Testis (tissue), 2 donors: ENCODE measurements at regions not wholly inside any gene's neighbourhood (a gene's known extent, or its start where the extent isn't known, plus 50 kb on each side); places are given as distances from the start of the nearest gene placed in this dataset.
"Not testable (repeated sequence)": the region's sequence is repeated elsewhere in the genome, so short reads cannot be mapped to it uniquely, and the experiment has no call there.

ENCODE experiments used
- DNase-seq: peaks from one replicate; pipeline ENCODE4 v3.0.0-alpha.2; 2019
- H3K27ac ChIP-seq, 2 donors: fragments of 200-600 bp; sonication (generic); one replicate each; pipeline ENCODE4 v1.5.1; 2019
- H3K27me3 ChIP-seq: fragments of 200-600 bp; sonication (generic); one replicate; pipeline ENCODE4 v1.5.1; 2019
- H3K36me3 ChIP-seq: fragments of 200-600 bp; sonication (generic); one replicate; pipeline ENCODE4 v1.5.1; 2017; ENCODE audit warnings: low read depth; ENCODE audit errors: missing control alignments
- H3K4me1 ChIP-seq: fragments of 200-600 bp; sonication (generic); one replicate; pipeline ENCODE4 v1.5.1; 2019
- H3K4me3 ChIP-seq, 2 donors: fragments of 200-600 bp; sonication (generic); one replicate each; pipeline ENCODE4 v1.5.1; 2017 to 2019
- H3K9me3 ChIP-seq: fragments of 200-600 bp; sonication (generic); one replicate; pipeline ENCODE4 v1.5.1; 2017
- CTCF ChIP-seq, 3 experiments: fragments of 450-650 bp in 2 of 3; fragments of 200-600 bp in 1 of 3; sonication (generic) in 1 of 3; IDR thresholded peaks; one replicate each; pipeline ENCODE4 v1.5.1; 2016 to 2019; ENCODE audit warnings: antibody characterized with exemption in 3 of 3, mild to moderate bottlenecking in 2 of 3, moderate library complexity in 1 of 3
- POLR2A ChIP-seq: fragments of 450-650 bp; IDR thresholded peaks from one replicate; pipeline ENCODE4 v1.6.1; 2017; ENCODE audit warnings: antibody characterized with exemption, mild to moderate bottlenecking, moderate library complexity
- WGBS, 2 donors: methylation state at CpG; one replicate each; pipeline ENCODE4 v1.1.5; 2018; 5-methylcytosine and 5-hydroxymethylcytosine counted together
- intact Hi-C: fragments of 100-400 bp; cut with DNase I; formaldehyde crosslinking; loops from one replicate; pipeline ENCODE4 v1.15.1; 2023; ENCODE audit warnings: low total_unique reads

GRCh38 chr17:14525551-14526455 is 224.9 kb downstream of the HS3ST3B1 start:
- no peaks in the 10 kb centered on the region for H3K9me3 ChIP-seq

GRCh38 chr17:14522795-14523387 is 222.0 kb downstream of the HS3ST3B1 start:
- no peaks in the 10 kb centered on the region for H3K9me3 ChIP-seq
- intact Hi-C loops, result no loop called here
- TF ChIP-seq CTCF (IDR thresholded peaks at IDR 0.05), result no peak
- TF ChIP-seq POLR2A, result no peak
- 49 to 52% methylated on average over 3 of the region's 3 CpGs for WGBS, 2 donors
- H3K4me3 ChIP-seq, result no peak overlapping the region
- H3K27ac ChIP-seq, result no peak overlapping the region
- no peaks in the 10 kb centered on the region for H3K36me3 ChIP-seq
- DNase-seq, result no peak
- no peaks in the 10 kb centered on the region for H3K27me3 ChIP-seq
- no peaks in the 10 kb centered on the region for H3K4me1 ChIP-seq

More at GRCh38 chr17:14525551-14526455, 224.9 kb downstream of the HS3ST3B1 start:
- no peaks in the 10 kb centered on the region for H3K36me3 ChIP-seq
- H3K4me3 ChIP-seq, result no peak overlapping the region
- DNase-seq, result no peak
- WGBS, 2 donors, result 72% methylated on average over 5 of the region's 5 CpGs
- intact Hi-C loops, result no loop called here
- H3K27me3 ChIP-seq, result no peaks in the 10 kb centered on the region
- H3K4me1 ChIP-seq, result no peaks in the 10 kb centered on the region
- TF ChIP-seq CTCF (IDR thresholded peaks at IDR 0.05), result no peak
- TF ChIP-seq POLR2A, result no peak
- H3K27ac ChIP-seq, result no peak overlapping the region

GRCh38 chr17:14518919-14519318 is 218.0 kb downstream of the HS3ST3B1 start:
- H3K9me3 ChIP-seq, H3K27ac ChIP-seq, H3K4me1 ChIP-seq, H3K4me3 ChIP-seq, H3K27me3 ChIP-seq, intact Hi-C loops, H3K36me3 ChIP-seq, DNase-seq: not testable (repeated sequence)
- WGBS, 2 donors, result 87 to 90% methylated on average over 3 of the region's 3 CpGs

GRCh38 chr17:14514973-14515372 is 214.1 kb downstream of the HS3ST3B1 start:
- no peaks in the 10 kb centered on the region for H3K27me3 ChIP-seq
- H3K27ac ChIP-seq, result no peak overlapping the region
- H3K36me3 ChIP-seq, result no peaks in the 10 kb centered on the region
- WGBS, 2 donors, result 79 to 83% methylated on average over 3 of the region's 3 CpGs
- intact Hi-C loops, result no loop called here
- H3K9me3 ChIP-seq, result no peaks in the 10 kb centered on the region
- no peak overlapping the region for H3K4me3 ChIP-seq
- no peak for TF ChIP-seq POLR2A
- no peak for TF ChIP-seq CTCF (IDR thresholded peaks at IDR 0.05)
- no peaks in the 10 kb centered on the region for H3K4me1 ChIP-seq
- no peak for DNase-seq

GRCh38 chr17:14513835-14514234 is 213.0 kb downstream of the HS3ST3B1 start:
- Histone ChIP-seq H3K27me3 (no peaks in the 10 kb centered on the region), H3K36me3 (no peaks in the 10 kb centered on the region), H3K9me3 (no peaks in the 10 kb centered on the region), H3K4me1 (no peaks in the 10 kb centered on the region), H3K4me3 (no peak overlapping the region), H3K27ac (no peak overlapping the region)
- intact Hi-C loops, result no loop called here
- no peak for TF ChIP-seq POLR2A
- no peak for TF ChIP-seq CTCF (IDR thresholded peaks at IDR 0.05)
- 65 to 72% methylated on average over 3 of the region's 3 CpGs for WGBS, 2 donors
- DNase-seq, result no peak
